ENCODE measurements at regions not wholly inside any gene's neighbourhood (a gene's known extent, or its start where the extent isn't known, plus 50 kb on each side); places are given as distances from the start of the nearest gene placed in this dataset.
A peak's percentile ranks its signal among the peaks of the same experiment; 100 is the strongest.

- intact Hi-C loops (cut with DNase I) = no loop called here
- ATAC-seq (no peak), DNase-seq (ENCODE audit: low spot score) (no peak)
Measured at GRCh38 chr15:29356786-29357185, 87.2 kb upstream of the NSMCE3 start.

- intact Hi-C loops (cut with DNase I) = no loop called here
- ATAC-seq (no peak), DNase-seq (ENCODE audit: low spot score) (no peak)
Measured at GRCh38 chr15:29355477-29355876, 85.9 kb upstream of the NSMCE3 start.

GRCh38 chr15:29352402-29352801, 82.8 kb upstream of the NSMCE3 start:
- no peak for DNase-seq (ENCODE audit: low spot score)
- ATAC-seq = no peak
- intact Hi-C loops (cut with DNase I) = no loop called here

GRCh38 chr15:29349196-29349595, 79.6 kb upstream of the NSMCE3 start:
- DNase-seq (ENCODE audit: low spot score) = no peak

GRCh38 chr15:29348336-29348914, 78.8 kb upstream of the NSMCE3 start:
- intact Hi-C loops (cut with DNase I) = no loop called here
- no peak for DNase-seq (ENCODE audit: low spot score)
- ATAC-seq = peak; percentile 44

More at GRCh38 chr15:29349196-29349595, 79.6 kb upstream of the NSMCE3 start:
- intact Hi-C loops (cut with DNase I) = no loop called here
- no peak for ATAC-seq

GRCh38 chr15:29346998-29347397, 77.4 kb upstream of the NSMCE3 start:
- intact Hi-C loops (cut with DNase I) = no loop called here
- ATAC-seq (no peak), DNase-seq (ENCODE audit: low spot score) (no peak)

GRCh38 chr15:29345549-29346525, 76.2 kb upstream of the NSMCE3 start:
- intact Hi-C loops (cut with DNase I) = no loop called here
- no peak for DNase-seq (ENCODE audit: low spot score)
- no peak for ATAC-seq

GRCh38 chr15:29344474-29344873, 74.9 kb upstream of the NSMCE3 start:
- DNase-seq (ENCODE audit: low spot score) (no peak), ATAC-seq (no peak)
- intact Hi-C loops (cut with DNase I) = no loop called here

GRCh38 chr15:29343229-29343628, 73.6 kb upstream of the NSMCE3 start:
- ATAC-seq (no peak), DNase-seq (ENCODE audit: low spot score) (no peak)
- intact Hi-C loops (cut with DNase I) = no loop called here

- intact Hi-C loops (cut with DNase I) = no loop called here
- no peak for ATAC-seq
- DNase-seq (ENCODE audit: low spot score) = no peak
Measured at GRCh38 chr15:29342201-29342600, 72.6 kb upstream of the NSMCE3 start.

- peak; percentile 67 for ATAC-seq
- intact Hi-C loops (cut with DNase I) = no loop called here
- no peak for DNase-seq (ENCODE audit: low spot score)
Measured at GRCh38 chr15:29337156-29337959, 67.7 kb upstream of the NSMCE3 start.

- DNase-seq (ENCODE audit: low spot score) = no peak
- intact Hi-C loops (cut with DNase I) = no loop called here
- no peak for ATAC-seq
Measured at GRCh38 chr15:29334544-29334943, 64.9 kb upstream of the NSMCE3 start.

GRCh38 chr15:29333261-29333660, 63.6 kb upstream of the NSMCE3 start:
- intact Hi-C loops (cut with DNase I) = no loop called here
- DNase-seq (ENCODE audit: low spot score) = no peak

GRCh38 chr15:29331669-29332068, 62.0 kb upstream of the NSMCE3 start:
- intact Hi-C loops (cut with DNase I) = no loop called here
- ATAC-seq (no peak), DNase-seq (ENCODE audit: low spot score) (no peak)

More at GRCh38 chr15:29333261-29333660, 63.6 kb upstream of the NSMCE3 start:
- no peak for ATAC-seq

- DNase-seq (ENCODE audit: low spot score) = no peak
- no peak for ATAC-seq
- intact Hi-C loops (cut with DNase I) = no loop called here
Measured at GRCh38 chr15:29331071-29331470, 61.4 kb upstream of the NSMCE3 start.

GRCh38 chr15:29324746-29325145, 55.1 kb upstream of the NSMCE3 start:
- intact Hi-C loops (cut with DNase I) = no loop called here
- DNase-seq (ENCODE audit: low spot score) = no peak
- ATAC-seq = no peak

- DNase-seq (ENCODE audit: low spot score) (no peak), ATAC-seq (no peak)
- intact Hi-C loops (cut with DNase I) = no loop called here
Measured at GRCh38 chr15:29323557-29323956, 53.9 kb upstream of the NSMCE3 start.

GRCh38 chr15:29322415-29322814, 52.8 kb upstream of the NSMCE3 start:
- DNase-seq (ENCODE audit: low spot score) = no peak
- intact Hi-C loops (cut with DNase I) = no loop called here
- no peak for ATAC-seq

GRCh38 chr15:29320420-29320819, 50.8 kb upstream of the NSMCE3 start:
- no peak for ATAC-seq
- no peak for DNase-seq (ENCODE audit: low spot score)
- intact Hi-C loops (cut with DNase I) = no loop called here

- intact Hi-C loops (cut with DNase I) = no loop called here
- DNase-seq (ENCODE audit: low spot score) (no peak), ATAC-seq (no peak)
Measured at GRCh38 chr15:29319823-29320222, 50.2 kb upstream of the NSMCE3 start.

Data from sciatic nerve (tissue), 2 donors.